SK-N-SH (cell line): ENCODE measurements at regions not wholly inside any gene's neighbourhood (a gene's known extent, or its start where the extent isn't known, plus 50 kb on each side); places are given as distances from the start of the nearest gene placed in this dataset.

Source experiments
- CTCF ChIA-PET: fragments of 300-600, 350-600 bp; formaldehyde crosslinking; extraction: SDS; loops from one replicate; lab custom pipeline; 2021; lab: Yijun Ruan, JAX
- POLR2A ChIA-PET: fragments of 350-600 bp; sonication (Branson Sonifier 250); formaldehyde crosslinking; extraction: SDS; loops from one replicate; lab custom pipeline; 2020; ENCODE audit warnings: antibody characterized with exemption, inconsistent platforms; lab: Yijun Ruan, JAX
- DNase-seq: peaks from one replicate; pipeline ENCODE4 v3.0.0; 2012
- H2AFZ ChIP-seq: fragments of 200-600 bp; sonication (generic); 2 replicates; pipeline ENCODE4 v1.8.1; 2016; ENCODE audit warnings: antibody characterized with exemption, mild to moderate bottlenecking, low read depth
- H3F3A ChIP-seq: fragments of 200-600 bp; sonication (generic); replicated peaks from 2 replicates; pipeline ENCODE3; 2016; ENCODE audit warnings: antibody characterized with exemption, mild to moderate bottlenecking; ENCODE audit not compliant: insufficient read depth
- H3K27ac ChIP-seq, 2 experiments: fragments of 200-500 bp in 1 of 2; fragments of 200-600 bp in 1 of 2; sonication (Bioruptor generic) in 1 of 2; sonication (generic), shearing (Covaris generic) in 1 of 2; 2 replicates each; pipeline versions ENCODE4 v1.5.1 to v1.6.1; 2014 to 2016; ENCODE audit warnings: low read depth in 2 of 2, inconsistent platforms in 1 of 2, low read length in 1 of 2, mild to moderate bottlenecking in 1 of 2, mixed read lengths in 1 of 2
- H3K27me3 ChIP-seq: fragments of 200-600 bp; sonication (generic), shearing (Covaris generic); 2 replicates; pipeline ENCODE4 v1.6.1; 2016; ENCODE audit warnings: mixed run types; ENCODE audit not compliant: insufficient read depth
- H3K36me3 ChIP-seq, 2 experiments: fragments of 200-500 bp in 1 of 2; fragments of 200-600 bp in 1 of 2; sonication (Bioruptor generic) in 1 of 2; sonication (generic) in 1 of 2; replicated peaks in 1 of 2; 2 replicates each; pipeline versions ENCODE3 to v1.5.1; 2014 to 2016; ENCODE audit warnings: low read length in 1 of 2, mild to moderate bottlenecking in 1 of 2; ENCODE audit not compliant: insufficient read depth in 2 of 2, control insufficient read depth in 1 of 2
- H3K4me1 ChIP-seq, 2 experiments: fragments of 200-500 bp in 1 of 2; fragments of 200-600 bp in 1 of 2; sonication (Bioruptor generic) in 1 of 2; sonication (generic), shearing (Covaris generic) in 1 of 2; 2 replicates each; pipeline versions ENCODE4 v1.5.1 to v1.6.1; 2014 to 2016; ENCODE audit warnings: low read depth in 1 of 2, low read length in 1 of 2, mixed run types in 1 of 2; ENCODE audit not compliant: insufficient read depth in 2 of 2, control insufficient read depth in 1 of 2
- H3K4me2 ChIP-seq: fragments of 200-600 bp; sonication (generic), shearing (Covaris generic); 2 replicates; pipeline ENCODE4 v1.6.1; 2017; ENCODE audit warnings: mixed run types
- H3K4me3 ChIP-seq, 2 experiments: fragments of 200-500 bp in 1 of 2; fragments of 200-600 bp in 1 of 2; sonication (Bioruptor generic) in 1 of 2; sonication (generic), shearing (Covaris generic) in 1 of 2; 2 replicates each; pipeline versions ENCODE4 v1.5.1 to v1.8.1; 2014 to 2016; ENCODE audit warnings: low read depth in 2 of 2, inconsistent platforms in 1 of 2, low read length in 1 of 2, mild to moderate bottlenecking in 1 of 2, mixed read lengths in 1 of 2, moderate library complexity in 1 of 2
- H3K79me2 ChIP-seq: fragments of 200-600 bp; sonication (generic); 2 replicates; pipeline ENCODE4 v1.8.1; 2017; ENCODE audit warnings: mild to moderate bottlenecking; ENCODE audit not compliant: insufficient read depth
- H3K9ac ChIP-seq: fragments of 200-600 bp; sonication (generic); 2 replicates; pipeline ENCODE4 v1.6.1; 2017; ENCODE audit warnings: mixed run types
- H3K9me2 ChIP-seq: fragments of 200-600 bp; sonication (generic); 2 replicates; pipeline ENCODE4 v1.6.1; 2017; ENCODE audit warnings: mixed run types
- H3K9me3 ChIP-seq: fragments of 200-600 bp; sonication (generic); 2 replicates; pipeline ENCODE4 v1.6.1; 2017; ENCODE audit warnings: mixed run types, mild to moderate bottlenecking, moderate library complexity
- H4K20me1 ChIP-seq: fragments of 200-600 bp; sonication (generic); 2 replicates; pipeline ENCODE4 v1.6.1; 2017; ENCODE audit warnings: mild to moderate bottlenecking, mixed run types; ENCODE audit not compliant: insufficient read depth
- CTCF ChIP-seq: fragments of 200-600 bp; sonication (generic); IDR thresholded peaks from 2 replicates; pipeline ENCODE4 v1.6.1; 2017; ENCODE audit warnings: antibody characterized with exemption, mild to moderate bottlenecking, moderate library complexity
- ELF1 ChIP-seq: IDR thresholded peaks from 2 replicates; pipeline ENCODE4 v1.4.0; 2012
- EP300 ChIP-seq, 2 experiments: IDR thresholded peaks; 2 replicates each; pipeline versions ENCODE4 v1.4.0 to v1.6.1; 2012; ENCODE audit warnings: borderline replicate concordance in 1 of 2, low read depth in 1 of 2, low read length in 1 of 2
- FOSL2 ChIP-seq: IDR thresholded peaks from 2 replicates; pipeline ENCODE4 v1.4.0; 2012; ENCODE audit warnings: low read depth, mild to moderate bottlenecking, moderate library complexity, borderline replicate concordance
- GABPA ChIP-seq: IDR thresholded peaks from 2 replicates; pipeline ENCODE4 v1.4.0; 2012; ENCODE audit warnings: low read depth, mild to moderate bottlenecking
- GATA2 ChIP-seq: sonication (generic); formaldehyde crosslinking; IDR thresholded peaks from 2 replicates; pipeline ENCODE4 v1.5.0; 2020; ENCODE audit warnings: mild to moderate bottlenecking, missing genetic modification reagents
- IRF3 ChIP-seq: fragments of 150-350 bp; IDR thresholded peaks from 2 replicates; pipeline ENCODE4 v1.6.1; 2016; ENCODE audit warnings: mild to moderate bottlenecking, low read depth, low read length
- MAX ChIP-seq: IDR thresholded peaks from 2 replicates; pipeline ENCODE4 v1.4.0; 2012; ENCODE audit warnings: low read depth
- PBX3 ChIP-seq: IDR thresholded peaks from 2 replicates; pipeline ENCODE4; 2012
- REST ChIP-seq: IDR thresholded peaks from 2 replicates; pipeline ENCODE4 v1.6.1; 2012; ENCODE audit warnings: mild to moderate bottlenecking, low read depth, low read length, moderate library complexity
- SMC3 ChIP-seq: IDR thresholded peaks from 2 replicates; pipeline ENCODE4 v1.6.1; 2012; ENCODE audit warnings: low read depth, low read length, improper control_type of control experiment
- TAF1 ChIP-seq: IDR thresholded peaks from 2 replicates; pipeline ENCODE4 v1.6.1; 2012; ENCODE audit warnings: low read depth, mild to moderate bottlenecking, low read length, moderate library complexity, borderline replicate concordance
- USF1 ChIP-seq: IDR thresholded peaks from 2 replicates; pipeline ENCODE4 v1.4.0; 2012; ENCODE audit warnings: low read depth, borderline replicate concordance
- WGBS: methylation state at CpG from one replicate; pipeline ENCODE4 v1.1.6; 2017; ENCODE audit warnings: low lambda C conversion rate; 5-methylcytosine and 5-hydroxymethylcytosine counted together

GRCh38 chr6:50921968-50922367 is 103.3 kb downstream of the TFAP2B start:
- Histone ChIP-seq H3K4me1 (no peaks in the 10 kb centered on the region), H3K9me2 (no peaks in the 10 kb centered on the region), H2AFZ (no peak overlapping the region), H3K9ac (no peak overlapping the region), H3K79me2 (no peaks in the 10 kb centered on the region), H3K9me3 (no peaks in the 10 kb centered on the region), H3K4me3 (no peak overlapping the region), H3K4me2 (no peak overlapping the region), H3K27ac (no peak overlapping the region), H3K27me3 (no peaks in the 10 kb centered on the region), H3K36me3 (no peaks in the 10 kb centered on the region), H4K20me1 (no peaks in the 10 kb centered on the region), H3F3A (no peaks in the 10 kb centered on the region)
- 57% methylated on average over 4 of the region's 4 CpGs for WGBS
- TF ChIP-seq GATA2 (CRISPR knock-in tag) (no peak), TAF1 (no peak), USF1 (no peak)
- POLR2A ChIA-PET = no interaction called here
- CTCF ChIA-PET = no interaction called here
- DNase-seq = no peak

GRCh38 chr6:50922579-50923525 is 104.2 kb downstream of the TFAP2B start:
- Histone ChIP-seq H3K9me3 (no peaks in the 10 kb centered on the region), H3K4me3 (no peak overlapping the region), H3F3A (no peaks in the 10 kb centered on the region), H3K79me2 (no peaks in the 10 kb centered on the region), H3K4me1 (no peaks in the 10 kb centered on the region), H3K9me2 (no peaks in the 10 kb centered on the region)
- POLR2A ChIA-PET = no interaction called here
- WGBS = 0% methylated on average over 1 of the region's 1 CpG
- no peak for DNase-seq
- TF ChIP-seq FOSL2 = no peak
- TF ChIP-seq IRF3 = no peak
- no peak for TF ChIP-seq SMC3
- no peak for TF ChIP-seq ELF1
- TF ChIP-seq REST = no peak
- no peak for TF ChIP-seq CTCF
- no peak for TF ChIP-seq GABPA
- TF ChIP-seq PBX3 = no peak
- TF ChIP-seq MAX = no peak
- no peak for TF ChIP-seq EP300 (IDR thresholded peaks at IDR 0.05; ENCODE audit: borderline replicate concordance in 1 of 2, low read depth in 1 of 2, low read length in 1 of 2)
- TF ChIP-seq, all 33 proteins: peak for 0
- Histone ChIP-seq H3K4me2 (no peak overlapping the region), H3K9ac (no peak overlapping the region), H4K20me1 (no peaks in the 10 kb centered on the region), H3K27me3 (no peaks in the 10 kb centered on the region), H2AFZ (no peak overlapping the region), H3K36me3 (no peaks in the 10 kb centered on the region), H3K27ac (no peak overlapping the region)
- CTCF ChIA-PET = no interaction called here
